CD4-positive, alpha-beta T cell treated with Interleukin-6 for 4 hours (primary cell): ENCODE measurements at regions not wholly inside any gene's neighbourhood (a gene's known extent, or its start where the extent isn't known, plus 50 kb on each side); places are given as distances from the start of the nearest gene placed in this dataset.

ENCODE experiments used
- DNase-seq: peaks from one replicate; pipeline ENCODE4 v3.0.0-alpha.2; 2020; ENCODE audit warnings: mixed read lengths

DNA sequence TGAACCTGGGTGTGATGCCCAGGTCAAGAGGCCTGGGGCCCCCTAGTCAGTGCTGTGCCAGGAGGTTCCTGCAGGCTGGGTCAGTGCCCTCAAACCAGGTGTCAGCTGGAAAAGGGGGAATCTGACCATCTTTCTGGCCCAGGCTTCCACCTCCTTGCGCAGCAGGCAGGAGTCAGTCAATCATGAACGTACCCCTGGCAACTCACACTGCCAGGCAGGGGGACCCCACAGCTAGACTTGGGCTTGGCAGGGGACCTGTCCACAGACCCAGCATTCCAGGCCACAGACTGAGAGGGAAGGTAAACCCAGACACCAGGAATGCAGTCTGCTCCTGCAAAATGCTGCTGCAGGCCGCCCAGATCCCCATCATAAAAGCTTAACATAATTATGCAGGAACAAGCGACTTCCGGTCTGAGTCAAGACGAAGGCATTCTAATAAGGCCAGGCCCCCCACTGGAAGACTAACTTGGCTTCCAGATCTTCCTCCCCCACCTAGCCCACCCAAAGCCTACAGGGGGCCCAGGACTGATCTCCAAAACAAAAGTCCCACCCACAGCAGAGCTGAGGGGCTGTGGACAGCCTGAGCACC is 156.3 kb downstream of the BCOR start:
- DNase-seq: no peak

DNA sequence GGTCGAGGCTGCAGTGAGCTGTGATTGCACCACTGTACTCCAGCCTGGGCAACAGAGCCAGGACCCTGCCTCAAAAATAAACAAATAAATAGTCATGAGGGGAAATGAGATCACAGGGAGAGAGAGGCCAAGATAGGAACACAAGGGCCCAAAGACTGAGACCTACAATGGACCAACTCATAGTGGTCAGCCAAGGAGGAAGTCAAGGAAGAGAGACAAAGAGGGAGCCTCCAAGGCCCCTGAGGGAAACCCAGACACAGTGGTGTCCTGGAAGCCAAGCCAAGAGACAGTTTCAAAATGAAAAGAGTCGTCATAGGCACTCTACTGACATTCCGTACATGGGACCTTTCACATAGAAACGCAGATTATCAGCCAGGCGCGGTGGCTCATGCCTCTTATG is 153.3 kb downstream of the BCOR start:
- DNase-seq: no peak

DNA sequence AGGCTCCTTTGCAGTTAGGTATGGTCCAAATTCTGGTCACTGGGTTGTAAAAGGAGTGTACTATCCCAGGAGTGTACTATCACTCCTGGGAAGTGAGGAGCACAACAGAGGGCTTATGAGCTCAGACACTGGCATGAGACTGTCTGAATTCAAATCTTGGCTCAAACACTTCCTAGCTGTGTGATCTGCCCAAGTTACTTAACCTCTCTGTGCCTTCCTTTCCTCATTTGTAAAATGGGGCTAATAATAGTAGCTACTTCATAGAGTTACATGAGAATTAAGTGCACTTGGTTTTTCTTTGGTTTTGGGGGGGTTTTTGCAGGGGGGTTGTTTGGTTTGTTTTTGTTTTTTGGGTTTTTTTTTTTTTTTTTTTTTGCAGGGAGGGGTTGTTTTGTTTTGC is 152.0 kb downstream of the BCOR start:
- no peak for DNase-seq

DNA sequence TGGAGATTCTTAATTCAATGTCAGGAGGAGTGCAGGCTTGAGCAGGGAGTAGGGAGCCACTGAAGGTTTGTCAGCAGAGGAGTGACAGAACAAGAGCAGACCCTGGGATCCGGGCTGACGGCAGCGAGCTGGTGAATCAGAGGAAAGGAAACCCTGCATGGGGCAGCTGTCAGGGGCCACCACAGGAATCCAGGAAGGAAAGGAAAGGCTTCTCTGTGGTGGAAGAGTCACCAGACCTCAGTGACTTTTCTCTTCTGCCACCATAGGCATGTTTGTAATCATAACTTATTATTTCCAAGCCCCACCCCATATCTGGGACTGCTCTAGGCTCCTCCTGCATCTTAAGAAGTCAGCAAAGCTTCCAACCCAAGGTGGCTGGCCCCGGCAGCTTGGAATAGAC is 150.9 kb downstream of the BCOR start:
- no peak for DNase-seq

DNA sequence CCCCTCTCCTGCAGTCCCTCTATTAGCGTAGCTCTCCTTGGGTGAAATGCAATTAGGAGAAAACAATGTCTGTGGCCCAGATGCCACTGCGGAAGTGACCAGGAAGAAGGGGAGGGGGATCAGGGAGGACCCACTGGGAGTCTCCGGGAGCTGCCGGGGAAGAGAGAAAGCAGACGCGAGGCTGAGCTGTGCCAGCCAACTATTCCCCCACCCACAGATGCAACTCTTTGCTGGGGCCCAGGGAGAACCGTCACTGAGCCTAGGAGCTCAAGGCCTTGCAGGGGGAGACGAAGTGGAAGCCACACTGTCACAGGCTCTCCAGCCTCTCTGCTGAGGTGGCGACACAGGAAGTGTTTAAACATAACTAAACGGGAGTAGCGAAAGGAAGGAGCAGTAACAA is 149.2 kb downstream of the BCOR start:
- peak; percentile 19 for DNase-seq

DNA sequence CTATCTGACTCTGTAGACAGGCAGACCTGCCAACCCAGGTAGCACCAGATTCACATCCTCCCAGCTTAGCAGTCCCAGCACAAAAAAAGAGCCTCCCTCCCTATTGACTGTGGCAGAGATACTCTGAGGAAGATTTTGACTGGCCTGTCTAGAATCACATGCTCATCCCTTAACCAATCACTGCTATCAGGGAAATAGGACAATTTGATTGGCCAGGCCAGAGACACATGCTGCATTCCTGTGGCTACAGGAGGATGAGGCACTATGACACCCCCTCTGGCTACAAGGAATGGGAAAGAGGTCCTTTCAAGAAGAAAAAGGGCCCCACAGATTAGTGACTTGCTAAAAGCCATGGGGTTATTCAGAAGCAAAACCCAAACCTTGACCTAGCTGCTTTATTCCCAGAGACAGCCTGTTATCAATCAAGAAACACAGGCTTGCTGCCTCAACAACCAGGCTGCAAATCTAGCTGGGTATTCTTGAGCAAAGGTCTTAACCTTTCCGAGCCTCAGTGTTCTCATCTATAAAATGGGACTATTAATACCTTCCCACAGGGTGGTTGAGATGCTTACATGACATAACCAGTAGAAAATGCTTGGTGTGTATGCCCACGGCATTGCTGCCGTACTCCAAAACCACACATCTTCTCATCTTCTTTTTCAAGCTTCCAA is 147.6 kb downstream of the BCOR start:
- DNase-seq: no peak

DNA sequence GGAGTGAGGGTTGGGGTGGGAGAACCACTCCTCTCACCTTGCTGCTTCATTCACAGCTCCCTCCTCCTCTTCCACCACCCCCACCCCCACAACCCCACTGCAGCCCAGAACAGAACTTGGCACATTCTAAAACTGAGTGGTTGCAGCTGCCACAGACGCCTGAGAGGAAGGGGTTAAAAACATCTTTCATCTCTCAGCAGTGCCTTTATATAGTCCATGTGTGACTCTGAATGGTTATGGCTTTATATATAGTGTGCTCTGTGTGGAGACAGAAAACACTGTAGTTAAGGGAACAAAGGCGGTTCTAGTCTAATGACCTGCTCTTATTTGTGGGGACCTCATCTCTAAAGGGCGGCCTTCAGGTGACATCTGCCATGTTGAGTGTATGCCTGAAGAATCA is 144.8 kb downstream of the BCOR start:
- DNase-seq: no peak

DNA sequence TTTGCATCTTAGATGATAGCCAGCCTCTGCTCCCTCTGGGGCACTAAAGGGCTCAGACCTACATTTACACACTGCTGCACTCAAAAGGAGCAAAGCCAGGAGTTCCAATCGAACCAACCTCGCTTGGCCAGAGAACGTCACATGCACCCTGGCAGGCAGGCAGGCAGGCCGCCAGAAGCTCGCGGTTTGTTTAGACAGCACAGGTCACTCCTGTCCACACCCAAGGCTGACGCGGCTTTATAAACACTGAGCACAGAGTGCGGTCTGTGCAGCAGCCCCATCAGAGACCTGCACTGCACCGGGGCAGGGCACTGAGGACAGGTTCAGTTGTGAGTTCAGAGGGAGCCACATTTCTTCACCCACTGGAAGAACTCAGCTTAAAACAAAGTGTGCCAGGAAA is 143.9 kb downstream of the BCOR start:
- DNase-seq: no peak

DNA sequence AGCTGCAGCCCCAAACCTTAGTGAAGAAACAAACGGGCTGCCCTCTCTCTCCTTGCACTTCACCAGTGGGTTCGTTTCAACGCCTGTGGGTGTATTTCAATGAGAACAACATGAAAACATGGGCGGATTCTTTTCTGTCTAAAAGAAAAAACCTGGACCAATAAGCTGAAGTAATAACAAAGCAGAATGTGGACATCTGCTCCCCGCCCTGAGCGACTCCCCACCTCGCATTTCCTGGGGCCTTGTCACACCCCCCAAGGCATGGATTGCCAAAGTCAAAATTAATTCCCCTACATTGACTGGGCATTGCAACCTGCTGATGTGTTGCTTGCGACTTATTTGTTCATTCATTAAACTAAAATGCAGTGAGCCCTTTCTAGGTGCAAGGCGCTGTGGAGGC is 142.9 kb downstream of the BCOR start:
- DNase-seq: no peak

DNA sequence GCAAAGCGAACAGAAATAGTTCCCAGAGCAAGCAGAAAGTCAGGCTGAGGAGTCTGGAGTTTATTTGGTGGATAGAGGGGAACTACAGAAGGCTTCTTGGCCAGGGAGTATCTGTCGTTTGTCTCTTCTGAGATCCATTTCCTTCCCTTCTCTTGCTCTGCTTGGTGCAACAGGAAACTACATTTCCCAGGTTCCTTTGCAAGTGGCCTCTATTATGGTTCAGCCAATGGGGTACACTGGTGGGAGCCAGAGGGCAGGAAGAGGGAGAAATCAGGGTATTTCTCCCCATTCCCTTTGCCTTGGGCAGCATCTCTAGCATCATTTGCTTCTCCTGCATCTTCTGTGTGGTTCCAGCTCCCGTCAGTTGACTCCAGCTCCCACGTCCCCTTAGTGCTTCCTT is 142.1 kb downstream of the BCOR start:
- DNase-seq: no peak

DNA sequence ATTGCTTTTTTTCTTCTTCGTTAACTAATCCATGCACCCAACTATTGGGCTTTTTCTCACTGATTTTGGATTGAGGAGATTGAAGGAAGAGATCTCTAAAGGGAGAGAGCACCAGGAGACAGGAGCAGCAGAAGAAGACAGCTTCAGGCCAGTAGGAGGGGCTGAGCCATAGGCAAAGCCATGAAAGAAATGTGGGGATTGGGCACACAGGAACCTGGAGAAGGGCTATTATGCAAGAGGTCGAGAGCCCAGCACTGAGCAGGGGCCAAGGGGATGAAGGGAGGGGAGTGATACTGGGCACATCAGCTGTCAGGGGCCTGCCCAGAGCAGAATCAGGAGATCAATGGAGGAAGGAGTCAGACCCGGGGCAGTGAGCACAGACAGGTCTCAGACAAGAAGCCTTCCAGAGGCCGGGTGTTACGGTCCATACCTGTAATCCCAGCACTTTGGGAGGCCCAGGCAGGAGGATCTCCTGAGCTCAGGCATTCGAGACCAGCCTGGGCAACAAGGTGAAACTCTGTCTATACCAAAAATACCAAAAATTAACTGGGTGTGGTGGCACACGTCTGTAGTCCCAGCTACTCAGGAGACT is 140.9 kb downstream of the BCOR start:
- DNase-seq: no peak

DNA sequence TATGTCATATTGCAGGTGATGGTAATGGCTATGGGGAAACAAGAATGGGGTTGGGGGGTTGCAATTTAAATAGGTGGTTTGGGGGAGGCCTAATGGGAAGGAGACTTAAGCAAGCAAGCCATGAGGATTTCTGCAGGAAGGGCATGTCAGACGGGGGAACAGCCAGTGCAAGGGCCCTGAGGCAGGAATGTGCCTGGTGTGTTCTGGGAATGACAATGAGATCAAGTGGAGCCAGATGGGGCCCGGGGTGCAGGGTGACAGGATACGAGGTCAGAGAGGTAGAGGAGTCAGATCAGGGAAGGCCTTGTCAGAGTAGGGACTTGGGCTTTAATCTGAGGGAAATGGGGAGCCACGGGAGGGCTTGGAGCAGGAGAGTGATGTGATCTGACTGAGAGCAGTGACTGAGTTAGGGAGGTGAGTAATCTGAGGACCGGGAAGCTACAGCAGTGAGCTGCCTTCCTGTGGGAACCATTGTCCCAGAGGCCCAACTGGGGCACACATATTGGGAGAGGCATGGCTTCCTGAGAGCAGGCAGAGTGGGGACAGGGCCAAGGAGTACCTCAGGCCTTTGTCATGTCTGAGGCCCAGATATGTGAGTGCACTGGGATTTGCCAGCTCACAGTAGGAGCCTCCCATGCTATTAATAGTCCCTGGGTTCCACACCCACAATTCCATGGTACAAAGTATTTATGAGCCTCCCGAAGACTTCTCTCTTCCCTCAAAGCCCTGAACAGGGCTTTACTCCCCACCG is 139.8 kb downstream of the BCOR start:
- no peak for DNase-seq

DNA sequence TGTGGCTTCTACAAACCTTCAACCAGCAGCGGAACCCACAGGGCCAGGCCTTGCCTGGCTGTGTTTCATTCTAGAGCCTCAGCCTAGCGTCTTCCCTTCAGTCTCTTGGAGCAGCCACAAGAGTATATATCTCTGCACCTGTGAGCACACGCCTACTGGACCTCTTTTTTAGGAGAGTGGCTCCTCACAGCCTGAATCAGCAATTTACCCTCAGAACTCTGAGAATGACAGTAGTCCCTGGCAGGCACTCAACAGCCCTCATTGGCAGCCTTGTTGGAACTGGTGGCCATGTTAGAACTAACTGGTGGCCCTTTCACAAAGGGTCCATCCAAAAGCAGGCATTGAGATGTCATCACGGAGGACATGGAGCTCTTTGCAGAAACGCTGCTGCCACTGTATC is 138.9 kb downstream of the BCOR start:
- no peak for DNase-seq

DNA sequence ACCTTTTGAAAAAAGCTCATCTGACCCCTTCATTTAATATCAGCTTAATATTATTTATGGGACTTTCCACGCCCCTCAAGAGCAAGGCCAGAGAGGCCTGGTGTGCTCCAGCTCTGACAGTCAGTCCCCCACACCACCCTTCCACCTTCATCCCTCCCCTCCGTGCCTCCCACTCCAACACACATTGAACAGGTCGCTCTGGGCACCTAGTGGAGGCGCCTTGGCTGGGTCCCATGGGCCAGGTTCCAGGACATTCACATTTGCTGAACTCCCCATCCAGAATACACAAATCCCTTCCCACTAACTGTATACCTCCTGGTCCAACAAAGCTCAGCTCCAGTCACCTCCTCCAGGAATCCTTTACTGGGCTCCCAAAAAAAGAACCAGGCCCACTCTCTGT is 137.5 kb downstream of the BCOR start:
- DNase-seq: no peak

DNA sequence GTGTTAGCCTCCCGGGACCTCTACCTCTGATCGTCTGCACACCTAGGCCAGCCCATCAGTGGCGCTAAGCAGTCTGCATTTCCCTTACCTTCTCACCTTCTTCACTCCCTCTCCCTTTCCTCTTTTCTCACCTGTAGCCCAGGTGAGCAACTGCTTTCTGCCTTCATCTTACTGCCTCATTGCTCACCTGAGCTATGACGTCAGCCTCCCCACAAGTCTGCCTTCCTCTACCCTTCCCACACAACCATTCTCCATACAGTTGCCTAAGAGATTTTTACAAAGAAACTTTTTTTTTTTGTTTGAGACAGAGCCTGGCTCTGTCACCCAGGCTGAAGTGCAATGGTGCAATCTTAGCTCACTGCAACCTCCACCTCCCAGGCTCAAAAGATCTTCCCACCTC is 136.3 kb downstream of the BCOR start:
- no peak for DNase-seq

DNA sequence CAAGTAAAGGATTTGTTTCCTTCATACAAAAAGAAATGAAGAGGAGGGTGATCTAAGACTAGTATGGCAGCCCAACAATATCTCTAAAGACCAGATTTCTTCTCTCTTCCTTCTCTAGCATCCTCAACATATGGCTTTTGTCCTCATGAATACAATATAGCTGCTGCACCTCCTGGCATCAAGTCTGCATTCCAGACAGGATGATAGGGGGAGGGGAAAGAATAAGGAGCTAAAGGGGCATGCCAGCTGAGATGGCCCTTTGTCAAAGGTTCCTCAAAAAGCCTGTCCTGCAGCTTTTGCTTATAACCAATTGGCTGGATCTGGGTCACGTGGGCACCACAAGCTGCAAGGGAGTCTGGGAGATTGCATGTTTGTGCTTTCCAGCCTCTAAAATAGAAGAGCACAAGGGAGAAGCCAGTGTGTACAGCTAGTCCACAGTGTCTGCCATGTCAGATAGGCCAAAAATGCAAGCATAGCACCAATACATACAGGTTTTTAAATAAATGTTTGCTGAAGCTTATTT is 132.6 kb downstream of the BCOR start:
- DNase-seq: no peak

DNA sequence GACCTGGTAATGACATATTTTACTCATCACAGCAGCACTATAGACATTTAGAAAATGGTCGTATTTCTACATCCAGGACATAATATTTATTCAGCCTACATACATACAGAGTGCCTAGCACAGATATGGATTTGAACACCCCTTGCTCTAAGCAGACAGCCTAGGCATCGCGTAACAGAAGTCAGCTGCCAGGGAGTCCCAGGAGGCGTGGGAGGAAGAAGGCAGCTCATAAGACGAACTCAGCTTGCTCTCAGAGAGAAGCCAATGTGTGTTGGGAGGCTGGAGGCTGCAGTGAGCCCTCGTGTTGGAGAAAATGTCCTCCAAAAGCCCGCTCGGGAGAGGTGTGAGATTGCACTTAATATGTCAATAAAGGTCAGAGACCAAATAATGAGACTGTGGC is 131.6 kb downstream of the BCOR start:
- DNase-seq: no peak

DNA sequence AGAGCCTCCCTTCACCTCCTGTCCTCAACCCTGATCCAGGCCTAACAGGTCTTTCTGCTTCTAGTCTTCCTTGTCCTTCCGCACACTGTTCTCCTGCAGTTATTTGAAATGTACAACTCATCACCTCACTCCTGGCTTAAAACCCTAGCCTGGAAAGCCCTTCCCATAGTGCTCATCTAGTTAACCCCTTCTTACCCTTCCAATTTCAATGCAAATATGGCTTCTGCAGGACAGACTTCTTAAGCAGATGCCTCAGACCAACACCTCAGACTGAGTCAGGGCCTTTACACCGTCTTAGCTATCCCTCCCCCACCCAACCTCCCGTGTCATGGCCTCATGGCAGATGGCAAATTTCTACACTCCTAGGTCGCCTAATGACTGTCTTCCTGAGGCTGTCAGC is 130.4 kb downstream of the BCOR start:
- DNase-seq: no peak

DNA sequence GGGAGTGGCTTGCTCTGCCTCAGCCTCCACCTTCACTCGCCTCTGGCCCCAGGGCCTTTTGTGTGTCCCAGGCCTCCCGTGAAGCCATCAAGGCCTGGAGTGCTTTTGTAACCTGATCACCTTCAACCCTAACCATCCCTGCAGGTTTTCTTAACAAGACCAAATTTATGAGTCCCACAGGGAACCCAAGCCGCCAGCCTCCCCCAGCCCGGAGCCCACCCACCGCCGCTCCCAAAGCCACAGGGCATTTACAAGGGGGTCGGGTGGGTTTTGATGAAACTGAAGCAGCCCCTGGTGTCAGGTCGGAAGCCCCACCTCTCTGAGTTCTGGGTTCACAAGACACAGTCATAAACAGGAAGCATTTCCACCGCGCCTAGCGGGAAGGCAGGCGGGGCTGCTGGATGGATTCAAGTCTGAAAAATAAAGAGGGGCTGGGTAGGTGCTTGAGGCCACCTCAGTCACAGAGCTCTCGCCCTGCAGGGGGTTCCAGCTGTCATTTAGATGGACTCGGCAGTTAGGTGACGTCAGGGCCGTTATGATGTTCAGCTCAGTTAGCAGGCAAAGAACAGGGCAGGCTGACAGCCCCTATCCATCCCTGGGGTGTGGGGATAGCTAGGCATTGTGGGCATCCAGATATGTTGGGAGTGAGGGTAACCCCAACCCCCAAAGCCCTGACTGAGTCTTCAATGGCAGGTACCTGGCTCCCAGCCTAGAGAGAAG is 128.5 kb downstream of the BCOR start:
- peak; percentile 71 for DNase-seq

DNA sequence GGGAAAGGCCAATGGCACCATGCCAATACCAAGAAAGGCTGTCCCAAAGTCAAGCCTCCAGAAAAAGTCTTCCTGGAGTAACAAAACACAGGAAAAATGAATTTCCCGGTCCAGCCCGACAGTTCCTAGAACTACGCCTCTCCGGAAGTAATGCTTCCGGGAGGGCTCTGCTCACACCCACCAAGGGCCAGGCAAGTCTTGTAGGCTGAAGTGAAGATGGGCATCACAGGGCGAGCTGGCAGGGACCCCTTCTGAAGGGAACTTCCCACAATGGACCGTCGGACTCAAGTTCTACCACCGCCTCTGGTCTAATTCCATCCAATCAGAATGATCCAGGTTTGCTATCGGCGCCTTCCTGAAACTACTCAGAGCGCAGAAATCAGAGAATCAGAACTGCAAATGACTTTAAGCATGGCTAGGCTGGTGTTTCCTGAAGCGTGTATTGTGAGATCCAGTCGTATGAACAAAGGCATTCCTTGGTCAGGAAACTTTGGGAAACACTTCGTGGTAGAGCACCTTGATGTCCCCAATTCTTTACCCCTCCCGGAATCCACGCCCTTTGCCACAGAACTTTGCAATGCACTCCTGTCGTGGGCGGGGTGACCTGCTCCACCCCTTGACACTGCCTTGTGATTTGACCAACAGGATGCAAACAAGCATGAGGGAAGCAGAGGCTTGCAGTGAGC is 127.8 kb downstream of the BCOR start:
- DNase-seq: no peak

DNA sequence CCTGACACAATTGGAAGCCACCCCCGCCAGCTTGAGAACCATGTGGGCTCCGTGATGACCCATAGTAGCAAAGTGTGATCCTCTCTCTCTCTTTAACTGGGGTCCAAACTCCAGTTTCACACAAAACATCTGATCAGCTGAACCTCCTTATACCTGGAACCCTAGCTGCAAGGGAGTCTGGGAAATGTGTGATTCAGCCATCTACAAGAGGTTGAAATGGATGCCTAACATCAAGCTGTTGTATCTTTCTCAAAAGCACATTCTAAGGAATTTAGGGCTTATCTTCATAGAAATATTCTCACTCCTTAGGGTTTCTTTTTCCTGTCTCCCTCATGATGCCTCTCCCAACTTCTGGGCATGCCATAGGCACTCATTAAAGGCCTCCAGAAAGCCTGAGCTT is 126.0 kb downstream of the BCOR start:
- no peak for DNase-seq

DNA sequence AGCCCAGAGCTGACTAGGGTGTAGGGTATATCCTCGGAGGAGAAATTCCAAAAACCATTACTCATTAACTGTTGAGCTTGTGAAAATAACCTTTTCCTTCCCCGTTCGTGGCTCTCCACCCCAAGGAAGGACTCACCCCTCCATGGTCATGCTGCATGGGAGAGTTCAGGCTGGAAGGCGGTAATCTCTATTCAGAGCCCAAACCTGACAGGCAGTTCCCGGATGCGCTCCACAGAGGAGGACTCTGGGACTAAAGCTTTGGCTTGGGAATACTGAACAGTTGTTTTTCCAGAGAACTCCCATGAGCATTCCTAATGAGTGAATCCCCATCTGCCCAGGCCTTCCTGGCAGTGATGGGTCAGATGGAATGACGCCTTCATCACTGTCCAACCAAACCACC is 125.4 kb downstream of the BCOR start:
- DNase-seq: no peak

DNA sequence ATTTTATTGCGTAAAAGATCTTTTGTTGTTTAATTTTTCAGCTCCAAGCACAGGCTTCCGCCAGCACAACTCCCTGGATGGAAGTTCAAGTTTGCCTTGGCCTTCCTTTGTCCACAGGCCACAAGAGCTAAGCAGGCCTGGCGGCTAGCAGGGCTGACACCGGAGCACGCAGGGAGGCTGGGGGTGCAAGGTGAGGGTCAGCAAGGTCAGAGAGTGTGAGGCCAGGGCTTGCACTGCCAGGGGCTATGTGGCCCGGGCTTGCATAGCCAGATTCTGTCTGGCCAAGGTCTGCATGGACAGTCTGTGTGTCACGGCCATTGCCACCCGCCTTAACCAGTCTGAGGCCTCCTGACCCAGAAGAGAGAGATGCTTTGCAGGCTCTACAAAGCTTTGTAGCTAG is 123.9 kb downstream of the BCOR start:
- no peak for DNase-seq
